ENCODE measurements at regions not wholly inside any gene's neighbourhood (a gene's known extent, or its start where the extent isn't known, plus 50 kb on each side); places are given as distances from the start of the nearest gene placed in this dataset.

GRCh38 chr18:64592246-64592645 lies 443.4 kb upstream of the LINC00305 start:
- TF ChIP-seq POLR2A (IDR thresholded peaks at IDR 0.05): no peak
- TF ChIP-seq CTCF (IDR thresholded peaks at IDR 0.05): no peak
